Suppressor macrophage treated with lipopolysaccharide for 1 hour (primary cell): ENCODE measurements at regions not wholly inside any gene's neighbourhood (a gene's known extent, or its start where the extent isn't known, plus 50 kb on each side); places are given as distances from the start of the nearest gene placed in this dataset.

ENCODE experiments used
- DNase-seq, 3 donors: peaks; one replicate each; pipeline ENCODE4 v3.0.0-alpha.2; 2020 to 2022

DNA sequence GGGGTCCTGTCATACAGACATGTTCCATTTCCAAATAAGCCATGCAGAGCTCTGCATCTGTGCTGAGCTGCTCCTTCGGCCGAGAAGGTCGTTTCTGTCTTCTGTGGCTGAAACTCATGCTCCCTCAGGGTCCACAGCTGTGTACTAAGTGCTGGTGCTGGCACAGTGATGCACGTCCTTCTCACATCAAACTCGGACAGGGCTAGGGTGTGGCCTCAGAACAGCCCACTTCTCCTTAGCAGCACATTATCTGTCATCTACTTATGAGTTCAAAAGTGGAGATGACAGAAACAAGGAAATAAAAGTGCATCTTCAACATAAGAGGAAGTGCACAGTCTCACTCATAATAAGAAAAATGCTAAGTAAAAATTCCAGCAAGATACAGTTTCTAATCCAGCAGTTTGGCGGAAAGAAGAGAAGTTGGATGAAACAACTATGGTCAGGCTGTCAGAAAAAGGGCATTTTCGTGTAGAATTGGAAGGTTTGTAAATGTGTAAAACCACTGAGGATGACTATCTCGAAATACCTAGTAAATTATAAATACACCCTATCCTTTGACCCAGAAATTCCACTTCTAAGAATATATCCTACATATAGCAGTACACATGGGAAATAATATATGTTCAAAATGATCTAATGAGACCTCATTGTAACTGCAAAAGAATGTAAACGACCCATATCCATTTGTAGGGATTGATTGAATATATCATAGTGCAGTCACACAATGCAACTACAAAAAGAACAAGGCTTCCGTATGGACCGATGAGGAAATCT, 53.7 kb upstream of the APCDD1 start:
- peak; percentile 65 to 85 (median 84) for DNase-seq

GRCh38 chr18:10401521-10401920, 52.9 kb upstream of the APCDD1 start:
- peak; percentile 77 to 84 (median 83) for DNase-seq

GRCh38 chr18:10401930-10402329, 52.5 kb upstream of the APCDD1 start:
- DNase-seq: no peak

- no peak for DNase-seq
These were observed 51.4 kb upstream of the APCDD1 start for GRCh38 chr18:10402871-10403559.

DNA sequence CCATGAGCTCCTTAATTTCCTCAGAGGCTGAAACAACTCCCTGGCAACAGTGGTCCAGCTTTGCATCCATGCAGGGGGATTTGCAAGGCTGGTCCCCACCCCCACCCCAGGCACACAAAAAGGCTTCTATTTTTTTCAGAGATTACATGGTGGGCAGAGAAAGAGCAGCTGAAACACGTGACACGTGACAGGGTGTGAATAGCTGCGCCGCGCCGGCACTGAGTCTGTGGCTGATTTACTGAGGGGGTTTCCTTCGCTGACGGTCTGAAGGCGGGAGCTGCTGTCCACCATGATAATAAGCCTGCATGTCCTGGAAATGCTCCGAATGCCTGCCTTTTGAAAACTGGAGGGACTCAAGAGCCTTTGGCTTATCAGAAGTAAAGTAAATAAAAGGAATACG, 50.7 kb upstream of the APCDD1 start:
- no peak for DNase-seq

DNA sequence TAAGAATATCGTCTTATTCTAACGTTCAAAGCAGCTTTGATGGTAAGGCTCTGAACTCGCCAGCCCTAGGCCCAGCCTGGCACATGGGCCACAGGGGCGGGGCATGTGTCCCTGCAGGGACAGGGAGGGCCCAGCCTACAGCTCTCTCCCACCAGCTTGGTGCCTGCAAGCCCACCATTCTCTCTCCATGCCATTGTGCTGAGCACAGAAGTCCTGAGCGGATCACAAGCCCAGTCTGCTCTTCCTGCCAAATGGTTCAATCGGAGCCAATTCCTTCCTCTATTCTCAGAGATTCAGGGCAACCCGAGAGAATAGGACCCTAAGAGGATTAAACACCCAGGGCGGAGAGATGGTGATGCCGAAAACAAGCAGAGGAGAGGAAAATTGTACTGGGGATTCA, 50.3 kb upstream of the APCDD1 start:
- no peak for DNase-seq
